HEK293 (cell line): ENCODE measurements at regions not wholly inside any gene's neighbourhood (a gene's known extent, or its start where the extent isn't known, plus 50 kb on each side); places are given as distances from the start of the nearest gene placed in this dataset.
A peak's percentile ranks its signal among the peaks of the same experiment; 100 is the strongest.

Experiments used
- CTCF ChIA-PET: fragments of 350-600 bp; formaldehyde crosslinking; extraction: SDS; loops from one replicate; lab custom pipeline; 2021; ENCODE audit warnings: antibody characterized with exemption; lab: Yijun Ruan, JAX
- POLR2A ChIA-PET: fragments of 300-600 bp; formaldehyde crosslinking; extraction: SDS; loops from one replicate; lab custom pipeline; 2020; ENCODE audit warnings: antibody characterized with exemption, inconsistent platforms; lab: Yijun Ruan, JAX
- H3K27ac ChIP-seq: fragments of 200-500 bp; sonication (Bioruptor generic); 2 replicates; pipeline ENCODE4 v1.5.1; 2014; ENCODE audit warnings: low read depth, low read length, control low read depth, inconsistent platforms; ENCODE audit errors: extremely low read depth
- H3K36me3 ChIP-seq, 2 experiments: fragments of 200-500 bp in 1 of 2; sonication (Bioruptor generic) in 1 of 2; 1 replicate in 1 of 2; 2 replicates in 1 of 2; pipeline ENCODE4 v1.5.1; 2014 to 2017; ENCODE audit warnings: inconsistent platforms in 2 of 2, low read length in 2 of 2; ENCODE audit not compliant: control insufficient read depth in 2 of 2, insufficient read depth in 1 of 2
- H3K4me1 ChIP-seq: fragments of 200-500 bp; sonication (Bioruptor generic); 2 replicates; pipeline ENCODE4 v1.5.1; 2014; ENCODE audit warnings: mild to moderate bottlenecking, low read length, inconsistent platforms; ENCODE audit not compliant: control insufficient read depth, insufficient read depth
- H3K4me3 ChIP-seq: 2 replicates; pipeline ENCODE4 v1.5.1; 2011; ENCODE audit warnings: low read depth, mild to moderate bottlenecking, control low read depth, low read length, moderate library complexity
- H3K9me3 ChIP-seq: fragments of 200-500 bp; sonication (Bioruptor generic); 2 replicates; pipeline ENCODE4 v1.5.1; 2014; ENCODE audit warnings: low read depth, low read length, inconsistent platforms; ENCODE audit not compliant: control insufficient read depth, insufficient read depth
- EGR2 ChIP-seq: fragments of 450-650 bp; formaldehyde crosslinking; IDR thresholded peaks from 2 replicates; pipeline ENCODE4 v1.5.1; 2016; ENCODE audit warnings: low read depth, missing biosample characterization, missing genetic modification characterization
- KLF1 ChIP-seq: fragments of 450-650 bp; formaldehyde crosslinking; IDR thresholded peaks from 2 replicates; pipeline ENCODE4 v1.5.1; 2016; ENCODE audit warnings: missing biosample characterization, missing genetic modification characterization
- OVOL3 ChIP-seq: fragments of 450-650 bp; formaldehyde crosslinking; IDR thresholded peaks from 2 replicates; pipeline ENCODE4 v1.5.1; 2016; ENCODE audit warnings: missing biosample characterization, missing genetic modification characterization
- ZBTB7A ChIP-seq: fragments of 450-650 bp; formaldehyde crosslinking; IDR thresholded peaks from 2 replicates; pipeline ENCODE4 v1.5.1; 2016; ENCODE audit warnings: low read depth, missing biosample characterization, missing genetic modification characterization
- ZFP69B ChIP-seq: fragments of 450-650 bp; formaldehyde crosslinking; IDR thresholded peaks from 2 replicates; pipeline ENCODE4 v1.5.1; 2016; ENCODE audit warnings: missing biosample characterization, missing genetic modification characterization
- ZNF132 ChIP-seq: fragments of 450-650 bp; formaldehyde crosslinking; IDR thresholded peaks from 2 replicates; pipeline ENCODE4 v1.5.1; 2017; ENCODE audit warnings: missing biosample characterization, missing genetic modification characterization, borderline replicate concordance
- ZNF148 ChIP-seq: fragments of 450-650 bp; formaldehyde crosslinking; IDR thresholded peaks from 2 replicates; pipeline ENCODE4 v1.5.0; 2017; ENCODE audit warnings: missing biosample characterization, missing genetic modification characterization, borderline replicate concordance
- ZNF223 ChIP-seq: fragments of 450-650 bp; formaldehyde crosslinking; IDR thresholded peaks from 2 replicates; pipeline ENCODE4 v1.5.1; 2016; ENCODE audit warnings: missing biosample characterization, missing genetic modification characterization
- ZNF266 ChIP-seq: fragments of 450-650 bp; formaldehyde crosslinking; IDR thresholded peaks from 2 replicates; pipeline ENCODE4 v1.5.1; 2016; ENCODE audit warnings: missing biosample characterization, missing genetic modification characterization, low read depth
- ZNF366 ChIP-seq: fragments of 450-650 bp; formaldehyde crosslinking; conservative IDR thresholded peaks from 2 replicates; pipeline ENCODE4 v1.5.1; 2016; ENCODE audit warnings: missing biosample characterization, missing genetic modification characterization
- ZNF391 ChIP-seq: fragments of 450-650 bp; formaldehyde crosslinking; IDR thresholded peaks from 2 replicates; pipeline ENCODE4 v1.5.1; 2016; ENCODE audit warnings: low read depth, missing biosample characterization, missing genetic modification characterization, borderline replicate concordance
- ZNF473 ChIP-seq: fragments of 450-650 bp; formaldehyde crosslinking; IDR thresholded peaks from 2 replicates; pipeline ENCODE4 v1.5.1; 2017; ENCODE audit warnings: missing biosample characterization, missing genetic modification characterization
- ZNF529 ChIP-seq: fragments of 450-650 bp; formaldehyde crosslinking; IDR thresholded peaks from 2 replicates; pipeline ENCODE4 v1.5.1; 2017; ENCODE audit warnings: missing genetic modification characterization, missing biosample characterization; ENCODE audit not compliant: insufficient replicate concordance
- ZNF555 ChIP-seq: fragments of 450-650 bp; formaldehyde crosslinking; conservative IDR thresholded peaks from 2 replicates; pipeline ENCODE4 v1.5.1; 2017; ENCODE audit warnings: missing biosample characterization, mild to moderate bottlenecking, missing genetic modification characterization, inconsistent platforms
- ZNF560 ChIP-seq: fragments of 450-650 bp; formaldehyde crosslinking; IDR thresholded peaks from 2 replicates; pipeline ENCODE4 v1.5.1; 2017; ENCODE audit warnings: missing biosample characterization, missing genetic modification characterization, borderline replicate concordance
- ZXDB ChIP-seq: fragments of 450-650 bp; formaldehyde crosslinking; IDR thresholded peaks from 2 replicates; pipeline ENCODE4 v1.5.1; 2016; ENCODE audit warnings: missing biosample characterization, missing genetic modification characterization
- TF ChIP-seq, protein P1 (sequence below): fragments of 450-650 bp; formaldehyde crosslinking; IDR thresholded peaks from 2 replicates; pipeline ENCODE4 v1.5.1; 2017; ENCODE audit warnings: missing biosample characterization, missing genetic modification characterization

DNA sequence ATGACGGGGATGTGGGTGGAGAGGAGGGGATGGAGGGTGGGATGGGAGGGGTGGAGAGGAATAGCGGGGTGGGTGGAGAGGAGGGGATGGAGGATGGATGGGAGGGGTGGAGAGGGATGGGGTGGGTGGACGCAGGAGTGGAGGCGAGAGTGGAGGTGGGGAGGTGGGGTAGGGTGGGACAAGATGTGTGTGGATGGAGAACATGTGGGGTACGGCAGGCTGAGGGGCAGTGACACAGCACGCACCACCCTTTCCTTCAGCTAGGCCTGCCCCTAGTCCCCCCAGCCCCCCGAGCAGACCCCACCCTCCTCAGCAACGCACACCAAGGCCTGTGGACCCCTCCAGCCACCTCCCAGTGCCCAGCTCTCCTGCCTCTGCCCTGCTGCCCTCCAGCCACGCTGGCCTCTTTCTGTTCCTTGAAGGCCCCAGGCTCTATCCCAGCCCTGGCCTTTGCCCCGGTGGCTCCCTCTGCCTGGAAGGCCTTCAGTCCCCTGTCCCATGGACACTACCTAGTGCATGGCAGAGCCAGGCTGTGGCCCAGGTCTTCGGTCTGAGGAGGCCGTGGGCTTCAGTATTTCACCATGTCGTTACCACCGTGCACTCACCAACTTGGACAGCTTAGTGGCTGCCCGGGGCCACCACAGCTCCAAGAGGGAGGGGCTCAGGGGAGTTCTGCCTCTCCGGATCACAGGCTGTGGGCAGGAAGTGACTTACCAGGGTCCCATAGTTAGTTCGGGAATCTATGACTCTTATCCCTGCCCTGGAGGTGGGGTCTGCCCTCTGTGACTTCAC, 78.4 kb upstream of the PMEPA1 start:
- H3K27ac ChIP-seq, result no peak overlapping the region
- TF ChIP-seq ZXDB (tag by site-specific recombination) (no peak), ZNF148 (tag by site-specific recombination) (no peak), OVOL3 (tag by site-specific recombination) (no peak), ZFP69B (tag by site-specific recombination) (no peak), KLF1 (tag by site-specific recombination) (peak; percentile 14; the same call in 1 of the 2 replicates), ZNF473 (tag by site-specific recombination) (no peak), ZNF555 (tag by site-specific recombination) (no peak), EGR2 (tag by site-specific recombination) (peak; percentile 68; the same call in 1 of the 2 replicates), ZNF529 (tag by site-specific recombination) (no peak), ZBTB7A (tag by site-specific recombination) (no peak), ZNF132 (tag by site-specific recombination) (no peak), ZNF560 (tag by site-specific recombination) (no peak), ZNF223 (no peak), ZNF366 (tag by site-specific recombination) (no peak), ZNF391 (tag by site-specific recombination) (no peak)
- TF ChIP-seq, protein P1, sequence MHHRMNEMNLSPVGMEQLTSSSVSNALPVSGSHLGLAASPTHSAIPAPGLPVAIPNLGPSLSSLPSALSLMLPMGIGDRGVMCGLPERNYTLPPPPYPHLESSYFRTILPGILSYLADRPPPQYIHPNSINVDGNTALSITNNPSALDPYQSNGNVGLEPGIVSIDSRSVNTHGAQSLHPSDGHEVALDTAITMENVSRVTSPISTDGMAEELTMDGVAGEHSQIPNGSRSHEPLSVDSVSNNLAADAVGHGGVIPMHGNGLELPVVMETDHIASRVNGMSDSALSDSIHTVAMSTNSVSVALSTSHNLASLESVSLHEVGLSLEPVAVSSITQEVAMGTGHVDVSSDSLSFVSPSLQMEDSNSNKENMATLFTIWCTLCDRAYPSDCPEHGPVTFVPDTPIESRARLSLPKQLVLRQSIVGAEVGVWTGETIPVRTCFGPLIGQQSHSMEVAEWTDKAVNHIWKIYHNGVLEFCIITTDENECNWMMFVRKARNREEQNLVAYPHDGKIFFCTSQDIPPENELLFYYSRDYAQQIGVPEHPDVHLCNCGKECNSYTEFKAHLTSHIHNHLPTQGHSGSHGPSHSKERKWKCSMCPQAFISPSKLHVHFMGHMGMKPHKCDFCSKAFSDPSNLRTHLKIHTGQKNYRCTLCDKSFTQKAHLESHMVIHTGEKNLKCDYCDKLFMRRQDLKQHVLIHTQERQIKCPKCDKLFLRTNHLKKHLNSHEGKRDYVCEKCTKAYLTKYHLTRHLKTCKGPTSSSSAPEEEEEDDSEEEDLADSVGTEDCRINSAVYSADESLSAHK (tag by site-specific recombination), result no peak
- TF ChIP-seq, all 188 proteins: peak for 2
- Histone ChIP-seq H3K4me1 (no peaks in the 10 kb centered on the region), H3K36me3 (no peaks in the 10 kb centered on the region), H3K4me3 (no peak overlapping the region), H3K9me3 (no peaks in the 10 kb centered on the region)
- POLR2A ChIA-PET, result no interaction called here
- CTCF ChIA-PET, result no interaction called here

GRCh38 chr20:57787151-57787989, 77.6 kb upstream of the PMEPA1 start:
- Histone ChIP-seq H3K36me3 (no peaks in the 10 kb centered on the region), H3K9me3 (no peaks in the 10 kb centered on the region), H3K27ac (no peak overlapping the region), H3K4me1 (no peaks in the 10 kb centered on the region), H3K4me3 (no peak overlapping the region)
- CTCF ChIA-PET, result interaction anchor here (1.1 kb wide), 1 partner anchor 16 kb away, joined by 3 read pairs; no protein-coding TSS in a partner anchor
- TF ChIP-seq ZNF266 (no peak), EGR2 (tag by site-specific recombination) (peak; percentile 38), ZNF555 (tag by site-specific recombination) (no peak)
- POLR2A ChIA-PET, result no interaction called here
